ENCODE measurements at regions not wholly inside any gene's neighbourhood (a gene's known extent, or its start where the extent isn't known, plus 50 kb on each side); places are given as distances from the start of the nearest gene placed in this dataset.

DNA sequence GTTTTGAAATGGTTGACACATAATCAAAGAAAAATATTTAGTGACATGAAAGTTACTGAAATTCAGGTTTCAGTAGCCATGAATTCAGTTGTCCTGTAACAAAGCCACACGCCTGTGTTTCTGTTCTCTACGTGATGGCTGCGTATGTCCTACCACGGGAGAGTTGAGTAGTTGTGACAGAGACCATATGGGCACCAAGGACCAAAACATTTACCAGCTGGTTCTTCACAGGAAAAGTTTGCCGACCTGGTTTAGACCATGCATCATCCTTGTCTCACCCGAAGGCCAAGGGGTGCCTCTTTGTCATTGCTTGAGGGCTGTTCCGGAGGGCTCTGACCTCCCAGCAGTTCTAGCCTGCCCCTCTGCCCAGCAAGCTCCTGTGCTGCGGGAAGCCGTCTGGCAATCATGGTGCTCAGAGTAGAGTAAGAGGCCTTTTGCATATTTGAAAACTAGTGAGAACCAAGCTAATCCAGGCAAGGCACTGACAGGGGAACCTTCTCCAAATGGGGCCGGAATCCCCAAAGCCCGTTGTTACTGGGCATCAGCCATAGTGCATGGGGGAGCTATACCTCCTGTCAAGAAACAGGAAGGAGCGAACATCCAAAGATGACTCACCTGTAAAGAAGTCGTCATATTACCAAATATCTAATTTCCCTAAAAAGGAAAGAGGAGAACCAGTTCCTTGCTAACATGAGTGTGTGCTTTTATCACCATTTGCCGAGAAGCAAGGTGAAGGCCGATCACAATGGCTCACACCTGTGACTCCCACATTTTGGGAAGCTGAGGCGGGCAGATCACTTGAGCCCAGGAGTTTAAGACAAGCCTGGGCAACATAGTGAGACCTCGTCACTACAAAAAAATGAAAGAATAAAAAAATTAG, 92.6 kb upstream of the RAB12 start:
- Histone ChIP-seq H4K20me1 (ENCODE audit: low read length) (no peaks in the 10 kb centered on the region), H3F3A (ENCODE audit: low read length, unreplicated experiment) (no peaks in the 10 kb centered on the region), H3K9ac (ENCODE audit: low read length) (no peak overlapping the region), H3K4me2 (ENCODE audit: low read length) (peak overlapping the region; percentile 23), H3K9me3 (ENCODE audit: low read length) (no peaks in the 10 kb centered on the region), H3K27ac (ENCODE audit: low read length) (no peak overlapping the region), H3K4me3 (ENCODE audit: low read length) (no peak overlapping the region), H3K9me2 (replicated peaks; ENCODE audit: low read length) (no peaks in the 10 kb centered on the region), H3K36me3 (ENCODE audit: low read depth, low read length) (no peaks in the 10 kb centered on the region), H3K79me2 (ENCODE audit: low read length) (no peaks in the 10 kb centered on the region), H3K4me1 (ENCODE audit: insufficient read depth, low read length) (peaks cover 10% of the 10 kb centered on the region), H3K27me3 (ENCODE audit: low read length) (peaks cover 8% of the 10 kb centered on the region; the same call in 1 of the 2 replicates), H2AFZ (ENCODE audit: low read length) (peak overlapping the region; percentile 29; the same call in 1 of the 2 replicates)
- BruUV-seq (replicated peaks): no TSS peak
- TF ChIP-seq EZH2 (IDR thresholded peaks at IDR 0.05; ENCODE audit: low read length, unreplicated experiment) (no peak), EZH2phosphoT487 (IDR thresholded peaks at IDR 0.05; ENCODE audit: borderline replicate concordance, low read length) (no peak)
- TF ChIP-seq, protein P1, sequence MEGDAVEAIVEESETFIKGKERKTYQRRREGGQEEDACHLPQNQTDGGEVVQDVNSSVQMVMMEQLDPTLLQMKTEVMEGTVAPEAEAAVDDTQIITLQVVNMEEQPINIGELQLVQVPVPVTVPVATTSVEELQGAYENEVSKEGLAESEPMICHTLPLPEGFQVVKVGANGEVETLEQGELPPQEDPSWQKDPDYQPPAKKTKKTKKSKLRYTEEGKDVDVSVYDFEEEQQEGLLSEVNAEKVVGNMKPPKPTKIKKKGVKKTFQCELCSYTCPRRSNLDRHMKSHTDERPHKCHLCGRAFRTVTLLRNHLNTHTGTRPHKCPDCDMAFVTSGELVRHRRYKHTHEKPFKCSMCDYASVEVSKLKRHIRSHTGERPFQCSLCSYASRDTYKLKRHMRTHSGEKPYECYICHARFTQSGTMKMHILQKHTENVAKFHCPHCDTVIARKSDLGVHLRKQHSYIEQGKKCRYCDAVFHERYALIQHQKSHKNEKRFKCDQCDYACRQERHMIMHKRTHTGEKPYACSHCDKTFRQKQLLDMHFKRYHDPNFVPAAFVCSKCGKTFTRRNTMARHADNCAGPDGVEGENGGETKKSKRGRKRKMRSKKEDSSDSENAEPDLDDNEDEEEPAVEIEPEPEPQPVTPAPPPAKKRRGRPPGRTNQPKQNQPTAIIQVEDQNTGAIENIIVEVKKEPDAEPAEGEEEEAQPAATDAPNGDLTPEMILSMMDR (conservative IDR thresholded peaks at IDR 0.05; ENCODE audit: low read depth, low read length): no peak
- peak; percentile 80 for ATAC-seq
- DNase-seq: peak; percentile 68
- intact Hi-C loops (cut with micrococcal nuclease): no loop called here
- ChIA-PET CTCF (no interaction called here), POLR2A (ENCODE audit: unreplicated experiment) (interaction anchor here (0.6 kb wide), 1 partner anchor 95 kb away, joined by 4 read pairs; no protein-coding TSS in a partner anchor)

DNA sequence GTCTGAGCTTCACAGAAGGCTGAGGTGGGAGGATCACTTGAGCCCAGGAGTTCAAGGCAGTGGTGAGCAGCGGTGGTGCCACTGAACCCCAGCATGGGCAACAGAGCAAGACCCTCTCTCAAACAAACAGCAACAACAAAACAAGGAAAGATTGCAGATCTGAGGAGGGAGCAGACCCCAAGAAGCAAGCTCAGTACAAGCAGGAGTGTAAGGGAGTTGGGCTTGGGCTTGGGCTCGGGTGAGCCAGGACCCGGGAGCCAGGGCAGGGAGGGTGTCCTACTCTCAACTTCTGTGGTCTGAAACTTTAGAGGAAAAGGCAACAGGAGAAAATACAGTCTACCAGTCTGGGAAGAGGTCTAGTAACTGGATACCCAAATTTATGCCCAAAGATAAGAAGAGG, 92.0 kb upstream of the RAB12 start:
- no peaks in the 10 kb centered on the region for H3F3A ChIP-seq (ENCODE audit: low read length, unreplicated experiment)
- intact Hi-C loops (cut with micrococcal nuclease): no loop called here
- peak overlapping the region; percentile 23 for H3K4me2 ChIP-seq (ENCODE audit: low read length)
- BruUV-seq (replicated peaks): no TSS peak
- no peak overlapping the region for H3K4me3 ChIP-seq (ENCODE audit: low read length)
- H3K79me2 ChIP-seq (ENCODE audit: low read length): no peaks in the 10 kb centered on the region
- no peak overlapping the region for H3K9ac ChIP-seq (ENCODE audit: low read length)
- TF ChIP-seq EZH2 (IDR thresholded peaks at IDR 0.05; ENCODE audit: low read length, unreplicated experiment) (no peak), EZH2phosphoT487 (IDR thresholded peaks at IDR 0.05; ENCODE audit: borderline replicate concordance, low read length) (no peak)
- TF ChIP-seq, protein P1 (conservative IDR thresholded peaks at IDR 0.05; ENCODE audit: low read depth, low read length): no peak
- no peaks in the 10 kb centered on the region for H3K36me3 ChIP-seq (ENCODE audit: low read depth, low read length)
- H3K4me1 ChIP-seq (ENCODE audit: insufficient read depth, low read length): peaks cover 10% of the 10 kb centered on the region
- CTCF ChIA-PET: no interaction called here
- DNase-seq: no peak
- POLR2A ChIA-PET (ENCODE audit: unreplicated experiment): no interaction called here
- 0 out of 2 replicates have a peak overlapping the region, but pooled peaks have one; percentile 29 for H2AFZ ChIP-seq (ENCODE audit: low read length)
- H3K27me3 ChIP-seq (ENCODE audit: low read length): peaks cover 15% of the 10 kb centered on the region
- H4K20me1 ChIP-seq (ENCODE audit: low read length): no peaks in the 10 kb centered on the region
- no peaks in the 10 kb centered on the region for H3K9me2 ChIP-seq (replicated peaks; ENCODE audit: low read length)
- no peak for ATAC-seq
- no peak overlapping the region for H3K27ac ChIP-seq (ENCODE audit: low read length)
- no peaks in the 10 kb centered on the region for H3K9me3 ChIP-seq (ENCODE audit: low read length)

DNA sequence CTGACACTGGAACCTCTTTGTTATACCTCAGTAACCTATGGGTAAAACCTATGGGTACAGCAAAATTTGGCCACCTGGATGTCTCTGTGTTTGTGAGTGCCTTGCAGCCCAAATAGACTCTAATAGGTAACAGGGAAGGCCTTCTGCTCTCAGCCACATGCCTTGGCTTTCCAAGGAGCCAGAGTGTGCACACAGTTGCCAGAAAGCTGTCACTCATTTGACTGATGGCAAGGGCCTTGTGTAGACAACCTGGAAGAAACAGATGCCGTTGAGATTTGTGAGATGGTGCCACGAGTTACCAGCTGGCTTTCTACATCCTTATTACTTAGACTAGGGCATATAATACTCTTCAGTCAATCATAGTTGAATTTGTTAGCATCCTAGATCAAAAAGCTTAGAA, 90.1 kb upstream of the RAB12 start:
- intact Hi-C loops (cut with micrococcal nuclease): no loop called here
- Histone ChIP-seq H3K4me2 (ENCODE audit: low read length) (no peak overlapping the region), H4K20me1 (ENCODE audit: low read length) (no peaks in the 10 kb centered on the region), H3K9me3 (ENCODE audit: low read length) (no peaks in the 10 kb centered on the region), H3K4me3 (ENCODE audit: low read length) (no peak overlapping the region), H3K79me2 (ENCODE audit: low read length) (no peaks in the 10 kb centered on the region), H3F3A (ENCODE audit: low read length, unreplicated experiment) (no peaks in the 10 kb centered on the region), H3K27ac (ENCODE audit: low read length) (no peak overlapping the region), H3K4me1 (ENCODE audit: insufficient read depth, low read length) (peaks cover 10% of the 10 kb centered on the region), H3K9me2 (replicated peaks; ENCODE audit: low read length) (no peaks in the 10 kb centered on the region), H3K27me3 (ENCODE audit: low read length) (peaks cover 27% of the 10 kb centered on the region), H2AFZ (ENCODE audit: low read length) (no peak overlapping the region), H3K36me3 (ENCODE audit: low read depth, low read length) (no peaks in the 10 kb centered on the region), H3K9ac (ENCODE audit: low read length) (no peak overlapping the region)
- no peak for TF ChIP-seq EZH2phosphoT487 (IDR thresholded peaks at IDR 0.05; ENCODE audit: borderline replicate concordance, low read length)
- TF ChIP-seq EZH2 (IDR thresholded peaks at IDR 0.05; ENCODE audit: low read length, unreplicated experiment): no peak
- TF ChIP-seq, protein P1 (conservative IDR thresholded peaks at IDR 0.05; ENCODE audit: low read depth, low read length): no peak
- no TSS peak for BruUV-seq (replicated peaks)
- POLR2A ChIA-PET (ENCODE audit: unreplicated experiment): no interaction called here
- CTCF ChIA-PET: no interaction called here
- DNase-seq (no peak), ATAC-seq (no peak)
